ENCODE measurements at regions not wholly inside any gene's neighbourhood (a gene's known extent, or its start where the extent isn't known, plus 50 kb on each side); places are given as distances from the start of the nearest gene placed in this dataset.

DNA sequence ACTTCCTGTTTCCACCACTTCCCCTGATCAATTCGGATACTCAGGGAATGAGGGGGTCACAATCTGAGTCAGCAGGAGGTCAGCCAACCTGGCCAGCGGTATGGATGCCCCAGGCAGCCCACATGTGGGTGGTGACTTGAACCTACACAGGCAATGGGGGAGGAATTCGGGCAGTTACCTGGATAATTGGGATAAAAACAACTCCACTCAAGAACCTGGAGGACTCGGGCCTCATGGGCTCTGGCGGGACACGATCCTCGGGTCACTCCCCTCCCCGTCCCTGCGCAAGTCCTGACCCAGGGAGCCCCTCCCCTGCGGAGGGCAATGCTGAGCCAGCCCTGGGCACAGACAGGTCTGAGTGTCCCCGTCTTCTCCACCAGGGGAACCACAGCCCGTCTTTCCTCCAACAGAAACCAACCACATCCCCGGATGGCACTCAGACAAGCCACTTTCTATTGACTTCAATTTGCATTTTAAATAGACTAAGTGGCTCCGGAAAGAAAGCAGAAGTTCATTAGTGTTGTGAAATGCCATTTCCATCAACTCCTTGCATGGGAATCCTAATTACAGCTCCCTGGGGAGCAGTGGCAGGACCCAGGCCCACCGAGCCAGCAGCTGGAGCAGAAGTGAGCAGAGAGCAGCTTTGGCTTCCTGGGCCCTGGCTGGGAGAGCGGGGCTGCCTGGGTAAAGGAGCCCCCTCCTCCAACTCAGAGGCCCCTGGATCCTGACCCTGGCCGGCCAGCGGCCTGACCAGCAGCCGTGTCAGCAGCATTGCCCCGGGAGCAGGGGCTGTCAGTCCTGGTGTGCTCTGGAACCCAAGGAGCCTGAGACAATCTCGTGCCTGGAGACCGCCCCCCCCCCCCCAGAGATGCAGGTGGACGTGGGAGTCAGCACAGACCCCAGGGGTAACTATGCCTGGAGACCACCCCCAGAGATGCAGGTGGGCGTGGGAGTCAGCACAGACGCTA lies 374.1 kb downstream of the ADGRD1 start:
- H2AK5ac ChIP-seq (ENCODE audit: low read depth, low read length) = no peak overlapping the region
- no peak overlapping the region for H2AFZ ChIP-seq (replicated peaks; ENCODE audit: low read length, poor library complexity)
- 46% methylated on average over 3 of the region's 25 CpGs; no CpG with 5 or more reads in 1 of the 2 experiments for WGBS, 2 experiments (ENCODE audit: extremely low coverage in 2 of 2, insufficient read length in 1 of 2)
- intact Hi-C loops (cut with micrococcal nuclease) = no loop called here
- no peak overlapping the region for H3K4me2 ChIP-seq (ENCODE audit: low read depth, low read length)
- POLR2A ChIA-PET (ENCODE audit: unreplicated experiment) = no interaction called here
- H4K20me1 ChIP-seq (ENCODE audit: insufficient read depth, low read length) = no peaks in the 10 kb centered on the region
- no peak overlapping the region for H3K4me3 ChIP-seq (ENCODE audit: insufficient read depth, low read depth, low read length)
- no peaks in the 10 kb centered on the region for H3K79me1 ChIP-seq (ENCODE audit: low read depth in 1 of 2, low read length in 2 of 2)
- dilution Hi-C loops (cut with HindIII; ENCODE audit: low sequenced_read_pairs, unreplicated experiment) = no loop called here
- H3K9me3 ChIP-seq (ENCODE audit: control insufficient read depth, insufficient read depth, low read length) = peaks cover 11% of the 10 kb centered on the region; the same call in 1 of the 2 replicates
- no peak overlapping the region for H3K27ac ChIP-seq (ENCODE audit: insufficient read depth, low read length)
- H2AK9ac ChIP-seq (replicated peaks; ENCODE audit: low read depth, low read length, poor library complexity) = no peak overlapping the region
- BruUV-seq (replicated peaks) = no TSS peak
- no peak overlapping the region for H3K14ac ChIP-seq (replicated peaks; ENCODE audit: low read depth, low read length)
- no peak overlapping the region for H3K23ac ChIP-seq (ENCODE audit: low read depth, low read length)
- no peak overlapping the region for H3K18ac ChIP-seq (ENCODE audit: low read depth, low read length)
- H2BK5ac ChIP-seq (ENCODE audit: low read depth, low read length, poor library complexity, severe bottlenecking) = no peak overlapping the region
- H4K91ac ChIP-seq (ENCODE audit: insufficient read depth, low read depth, low read length) = no peak overlapping the region
- no peak for ATAC-seq (ENCODE audit: low read depth)
- no peaks in the 10 kb centered on the region for H3K9me1 ChIP-seq (ENCODE audit: insufficient read depth, low read length)
- no peaks in the 10 kb centered on the region for H3K4me1 ChIP-seq (ENCODE audit: control insufficient read depth, insufficient read depth, low read length)
- CTCF ChIA-PET = no interaction called here
- H2BK15ac ChIP-seq (ENCODE audit: low read depth, low read length) = no peak overlapping the region
- H3K36me3 ChIP-seq (ENCODE audit: control insufficient read depth, insufficient read depth, low read length) = no peaks in the 10 kb centered on the region
- H2BK120ac ChIP-seq (ENCODE audit: low read depth, low read length) = no peak overlapping the region
- H3K9ac ChIP-seq (ENCODE audit: low read depth, low read length) = no peak overlapping the region
- no peak overlapping the region for H2BK20ac ChIP-seq (ENCODE audit: low read depth, low read length)
- no peak overlapping the region for H3K4ac ChIP-seq (ENCODE audit: low read depth, low read length)
- DNase-seq = no peak
- in situ Hi-C loops (cut with MboI; ENCODE audit: low sequenced_read_pairs) = no loop called here
- no peak for TF ChIP-seq SMC3 (IDR thresholded peaks at IDR 0.05; ENCODE audit: low read depth, low read length)
- TF ChIP-seq NFE2L2 (IDR thresholded peaks at IDR 0.05; ENCODE audit: low read depth, low read length) = no peak
- TF ChIP-seq RAD21 (IDR thresholded peaks at IDR 0.05; ENCODE audit: low read length) = no peak
- TF ChIP-seq POLR2A (IDR thresholded peaks at IDR 0.05; ENCODE audit: low read depth, low read length) = no peak
- no peak for TF ChIP-seq RCOR1 (IDR thresholded peaks at IDR 0.05; ENCODE audit: insufficient replicate concordance, low read length)
- TF ChIP-seq BHLHE40 (IDR thresholded peaks at IDR 0.05; ENCODE audit: low read depth, low read length) = no peak
- TF ChIP-seq, protein P1, sequence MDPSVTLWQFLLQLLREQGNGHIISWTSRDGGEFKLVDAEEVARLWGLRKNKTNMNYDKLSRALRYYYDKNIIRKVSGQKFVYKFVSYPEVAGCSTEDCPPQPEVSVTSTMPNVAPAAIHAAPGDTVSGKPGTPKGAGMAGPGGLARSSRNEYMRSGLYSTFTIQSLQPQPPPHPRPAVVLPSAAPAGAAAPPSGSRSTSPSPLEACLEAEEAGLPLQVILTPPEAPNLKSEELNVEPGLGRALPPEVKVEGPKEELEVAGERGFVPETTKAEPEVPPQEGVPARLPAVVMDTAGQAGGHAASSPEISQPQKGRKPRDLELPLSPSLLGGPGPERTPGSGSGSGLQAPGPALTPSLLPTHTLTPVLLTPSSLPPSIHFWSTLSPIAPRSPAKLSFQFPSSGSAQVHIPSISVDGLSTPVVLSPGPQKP (IDR thresholded peaks at IDR 0.05; ENCODE audit: borderline replicate concordance, low read depth, low read length) = no peak
- no peak for TF ChIP-seq CEBPB (IDR thresholded peaks at IDR 0.05; ENCODE audit: low read depth, low read length)
- TF ChIP-seq MAFK (IDR thresholded peaks at IDR 0.05; ENCODE audit: low read depth, low read length) = no peak
- TF ChIP-seq, protein P2, sequence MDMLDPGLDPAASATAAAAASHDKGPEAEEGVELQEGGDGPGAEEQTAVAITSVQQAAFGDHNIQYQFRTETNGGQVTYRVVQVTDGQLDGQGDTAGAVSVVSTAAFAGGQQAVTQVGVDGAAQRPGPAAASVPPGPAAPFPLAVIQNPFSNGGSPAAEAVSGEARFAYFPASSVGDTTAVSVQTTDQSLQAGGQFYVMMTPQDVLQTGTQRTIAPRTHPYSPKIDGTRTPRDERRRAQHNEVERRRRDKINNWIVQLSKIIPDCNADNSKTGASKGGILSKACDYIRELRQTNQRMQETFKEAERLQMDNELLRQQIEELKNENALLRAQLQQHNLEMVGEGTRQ (IDR thresholded peaks at IDR 0.05; ENCODE audit: low read depth, low read length) = no peak
- TF ChIP-seq CHD1 (IDR thresholded peaks at IDR 0.05; ENCODE audit: low read depth, low read length) = no peak
- no peak for TF ChIP-seq MAZ (IDR thresholded peaks at IDR 0.05; ENCODE audit: borderline replicate concordance, low read depth, low read length)
- no peak overlapping the region for H4K5ac ChIP-seq (ENCODE audit: low read depth, low read length)
- no peaks in the 10 kb centered on the region for H3K27me3 ChIP-seq (ENCODE audit: control insufficient read depth, insufficient read depth, low read length)
- H3K56ac ChIP-seq (ENCODE audit: extremely low read depth, insufficient read depth, low read length) = no peak overlapping the region
- H4K8ac ChIP-seq (ENCODE audit: low read depth in 2 of 2, low read length in 2 of 2) = no peak overlapping the region

All from IMR-90 (cell line).